Stimulated activated CD4-positive, alpha-beta T cell treated with anti-CD3 and anti-CD28 coated beads, Interleukin-12 subunit alpha, Interleukin-12 subunit beta, amount 100 ng/mL, for 48 hours (primary cell): ENCODE measurements at regions not wholly inside any gene's neighbourhood (a gene's known extent, or its start where the extent isn't known, plus 50 kb on each side); places are given as distances from the start of the nearest gene placed in this dataset.
"Not testable (repeated sequence)": the region's sequence is repeated elsewhere in the genome, so short reads cannot be mapped to it uniquely, and the experiment has no call there.

Experiments
- DNase-seq, 3 donors: peaks; one replicate each; pipeline ENCODE4 v3.0.0-alpha.2; 2020; ENCODE audit warnings: low read depth in 2 of 3, low spot score in 1 of 3

- no peak for DNase-seq
Observed at GRCh38 chr16:62751218-62751617, 715.0 kb upstream of the CDH8 start.

GRCh38 chr16:62741692-62742091, 705.5 kb upstream of the CDH8 start:
- DNase-seq, result no peak

- no peak for DNase-seq
Observed at GRCh38 chr16:62738666-62739460, 702.6 kb upstream of the CDH8 start.

GRCh38 chr16:62732092-62732491, 695.9 kb upstream of the CDH8 start:
- DNase-seq, result no peak

- not testable (repeated sequence) for DNase-seq
Observed at GRCh38 chr16:62724670-62725269, 688.5 kb upstream of the CDH8 start.

- DNase-seq, result no peak
Observed at GRCh38 chr16:62720651-62721050, 684.4 kb upstream of the CDH8 start.

- DNase-seq, result no peak
Observed at GRCh38 chr16:62717026-62717425, 680.8 kb upstream of the CDH8 start.

GRCh38 chr16:62715701-62716100, 679.5 kb upstream of the CDH8 start:
- DNase-seq, result no peak

- DNase-seq, result no peak
Observed at GRCh38 chr16:62712566-62712965, 676.3 kb upstream of the CDH8 start.

GRCh38 chr16:62711797-62712196, 675.6 kb upstream of the CDH8 start:
- no peak for DNase-seq

- no peak for DNase-seq
Observed at GRCh38 chr16:62709794-62710193, 673.6 kb upstream of the CDH8 start.

- no peak for DNase-seq
Observed at GRCh38 chr16:62701426-62701825, 665.2 kb upstream of the CDH8 start.

GRCh38 chr16:62700426-62701294, 664.4 kb upstream of the CDH8 start:
- DNase-seq, result no peak

- no peak for DNase-seq
Observed at GRCh38 chr16:62692685-62693084, 656.4 kb upstream of the CDH8 start.

GRCh38 chr16:62681819-62682218, 645.6 kb upstream of the CDH8 start:
- DNase-seq, result no peak

GRCh38 chr16:62678796-62679195, 642.6 kb upstream of the CDH8 start:
- DNase-seq, result no peak

- no peak for DNase-seq
Observed at GRCh38 chr16:62676306-62676705, 640.1 kb upstream of the CDH8 start.

- no peak for DNase-seq
Observed at GRCh38 chr16:62665269-62665668, 629.0 kb upstream of the CDH8 start.

- no peak for DNase-seq
Observed at GRCh38 chr16:62664566-62664965, 628.3 kb upstream of the CDH8 start.

- no peak for DNase-seq
Observed at GRCh38 chr16:62661435-62661834, 625.2 kb upstream of the CDH8 start.

GRCh38 chr16:62657116-62657515, 620.9 kb upstream of the CDH8 start:
- no peak for DNase-seq
